HEK293T (cell line): ENCODE measurements at regions not wholly inside any gene's neighbourhood (a gene's known extent, or its start where the extent isn't known, plus 50 kb on each side); places are given as distances from the start of the nearest gene placed in this dataset.

Source experiments
- CTCF ChIA-PET: fragments of 350-600 bp; formaldehyde crosslinking; extraction: SDS; loops from one replicate; lab custom pipeline; 2021; ENCODE audit warnings: antibody characterized with exemption, inconsistent platforms; lab: Yijun Ruan, JAX
- POLR2A ChIA-PET: fragments of 350-600 bp; formaldehyde crosslinking; extraction: SDS; loops from one replicate; lab custom pipeline; 2020; ENCODE audit warnings: antibody characterized with exemption, inconsistent platforms; lab: Yijun Ruan, JAX
- DNase-seq: peaks from one replicate; pipeline ENCODE4 v3.0.0; 2012; ENCODE audit warnings: mixed read lengths; ENCODE audit errors: extremely low spot score
- ARNT ChIP-seq: fragments of 450-650 bp; IDR thresholded peaks from 2 replicates; pipeline ENCODE4 v1.6.1; 2017; ENCODE audit warnings: mild to moderate bottlenecking
- BHLHE40 ChIP-seq: fragments of 450-650 bp; IDR thresholded peaks from 2 replicates; pipeline ENCODE4 v1.6.1; 2016; ENCODE audit warnings: mild to moderate bottlenecking, moderate library complexity, borderline replicate concordance
- CTBP1 ChIP-seq: fragments of 450-650 bp; IDR thresholded peaks from 2 replicates; pipeline ENCODE4 v1.6.1; 2016; ENCODE audit warnings: borderline replicate concordance
- ELF4 ChIP-seq: fragments of 450-650 bp; IDR thresholded peaks from 2 replicates; pipeline ENCODE4 v1.6.1; 2017; ENCODE audit warnings: antibody characterized with exemption
- FOXA1 ChIP-seq: fragments of 450-650 bp; IDR thresholded peaks from 2 replicates; pipeline ENCODE4 v1.6.1; 2016; ENCODE audit warnings: mild to moderate bottlenecking
- FOXK2 ChIP-seq: fragments of 450-650 bp; IDR thresholded peaks from 2 replicates; pipeline ENCODE4 v1.6.1; 2016; ENCODE audit warnings: mild to moderate bottlenecking
- FOXM1 ChIP-seq: fragments of 450-650 bp; IDR thresholded peaks from 2 replicates; pipeline ENCODE4 v1.6.1; 2017; ENCODE audit warnings: mild to moderate bottlenecking, borderline replicate concordance
- HDGF ChIP-seq: fragments of 450-650 bp; IDR thresholded peaks from 2 replicates; pipeline ENCODE4 v1.6.1; 2017; ENCODE audit warnings: antibody characterized with exemption, borderline replicate concordance
- L3MBTL2 ChIP-seq: fragments of 450-650 bp; conservative IDR thresholded peaks from 2 replicates; pipeline ENCODE4 v1.6.1; 2016; ENCODE audit warnings: mild to moderate bottlenecking
- LEF1 ChIP-seq: fragments of 450-650 bp; IDR thresholded peaks from 2 replicates; pipeline ENCODE4 v1.6.1; 2017; ENCODE audit warnings: mild to moderate bottlenecking, borderline replicate concordance
- NFRKB ChIP-seq: fragments of 450-650 bp; IDR thresholded peaks from 2 replicates; pipeline ENCODE4 v1.6.1; 2016; ENCODE audit warnings: mild to moderate bottlenecking, moderate library complexity
- PKNOX1 ChIP-seq: fragments of 450-650 bp; IDR thresholded peaks from 2 replicates; pipeline ENCODE4 v1.6.1; 2016
- SP1 ChIP-seq: fragments of 450-650 bp; IDR thresholded peaks from 2 replicates; pipeline ENCODE4 v1.6.1; 2017
- SUZ12 ChIP-seq: fragments of 450-650 bp; IDR thresholded peaks from 2 replicates; pipeline ENCODE4 v1.6.1; 2016; ENCODE audit warnings: mild to moderate bottlenecking
- TARDBP ChIP-seq: fragments of 450-650 bp; IDR thresholded peaks from 2 replicates; pipeline ENCODE4 v1.6.1; 2016
- ZNF384 ChIP-seq: fragments of 450-650 bp; IDR thresholded peaks from 2 replicates; pipeline ENCODE4 v1.6.1; 2016

DNA sequence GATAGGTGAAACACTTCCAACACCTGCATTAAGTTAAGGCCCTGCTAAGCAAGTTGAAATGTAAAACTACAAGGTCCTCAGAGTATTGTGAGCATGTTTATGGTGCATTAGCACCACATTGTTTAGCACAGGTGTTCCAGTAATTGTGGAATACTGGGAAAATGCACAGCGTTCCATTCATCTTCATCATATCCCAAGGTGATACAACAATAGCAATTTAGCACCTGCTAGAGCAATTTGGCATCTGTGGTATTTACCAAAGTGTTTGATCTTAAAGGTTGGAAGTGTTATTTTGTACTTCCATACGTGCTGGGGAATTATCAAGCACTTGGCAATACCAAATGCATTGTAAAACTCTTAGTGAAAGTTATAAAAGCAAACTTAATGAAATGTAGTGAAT lies 266.8 kb downstream of the CYLC2 start:
- POLR2A ChIA-PET = no interaction called here
- TF ChIP-seq FOXA1 = no peak
- no peak for TF ChIP-seq BHLHE40
- no peak for TF ChIP-seq FOXK2
- TF ChIP-seq TARDBP = no peak
- TF ChIP-seq ZNF384 = no peak
- no peak for TF ChIP-seq SUZ12
- TF ChIP-seq FOXM1 = no peak
- TF ChIP-seq SP1 = no peak
- no peak for TF ChIP-seq PKNOX1
- no peak for TF ChIP-seq HDGF
- TF ChIP-seq ELF4 = no peak
- TF ChIP-seq L3MBTL2 = no peak
- TF ChIP-seq LEF1 = no peak
- no peak for TF ChIP-seq NFRKB
- CTCF ChIA-PET = no interaction called here
- no peak for DNase-seq

DNA sequence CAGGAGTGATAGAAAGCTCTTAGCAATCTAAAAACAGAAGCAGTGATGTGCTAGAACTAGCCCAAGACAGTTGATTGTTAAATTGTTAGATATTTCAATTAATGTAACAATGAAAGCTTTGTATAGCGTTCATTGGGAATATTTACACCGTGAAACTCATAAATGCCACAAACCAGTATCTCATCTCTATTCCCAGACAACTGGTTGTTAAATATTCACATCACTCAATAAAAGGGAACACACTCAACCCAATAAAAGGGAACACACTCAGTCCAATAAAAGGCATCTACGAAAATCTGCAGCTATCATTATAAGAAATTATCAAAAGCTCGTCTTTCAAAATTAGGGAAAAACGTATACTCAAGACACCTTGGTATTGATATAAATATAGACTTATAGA lies 270.9 kb downstream of the CYLC2 start:
- no peak for DNase-seq
- ChIA-PET POLR2A (no interaction called here), CTCF (no interaction called here)
- no peak for TF ChIP-seq FOXA1
- TF ChIP-seq SP1 = no peak
- TF ChIP-seq LEF1 = no peak
- no peak for TF ChIP-seq ARNT
- no peak for TF ChIP-seq ELF4
- no peak for TF ChIP-seq CTBP1
- TF ChIP-seq FOXK2 = no peak
- no peak for TF ChIP-seq HDGF
- TF ChIP-seq PKNOX1 = no peak
- TF ChIP-seq TARDBP = no peak
- TF ChIP-seq FOXM1 = no peak
- TF ChIP-seq NFRKB = no peak
- no peak for TF ChIP-seq ZNF384

- no peak for DNase-seq
- TF ChIP-seq LEF1 (no peak), PKNOX1 (no peak), FOXK2 (no peak), L3MBTL2 (no peak), ELF4 (no peak), ZNF384 (no peak), ARNT (no peak), NFRKB (no peak), CTBP1 (no peak), SP1 (no peak), HDGF (no peak), TARDBP (no peak), FOXA1 (no peak)
- POLR2A ChIA-PET = no interaction called here
- CTCF ChIA-PET = no interaction called here
These were observed 282.1 kb downstream of the CYLC2 start for GRCh38 chr9:103277240-103277639.

- POLR2A ChIA-PET = no interaction called here
- CTCF ChIA-PET = no interaction called here
- TF ChIP-seq FOXK2 (no peak), LEF1 (no peak), TARDBP (no peak), ZNF384 (no peak), PKNOX1 (no peak), SP1 (no peak), HDGF (no peak), L3MBTL2 (no peak), FOXA1 (no peak), FOXM1 (no peak), NFRKB (no peak), ELF4 (no peak), ARNT (no peak), CTBP1 (no peak), BHLHE40 (no peak), SUZ12 (no peak)
- no peak for DNase-seq
These were observed 286.0 kb downstream of the CYLC2 start for GRCh38 chr9:103281126-103281525.

- CTCF ChIA-PET = no interaction called here
- POLR2A ChIA-PET = no interaction called here
- DNase-seq = no peak
- TF ChIP-seq SP1 = no peak
- no peak for TF ChIP-seq ZNF384
- TF ChIP-seq FOXK2 = no peak
- TF ChIP-seq SUZ12 = no peak
- no peak for TF ChIP-seq PKNOX1
These were observed 292.2 kb downstream of the CYLC2 start for GRCh38 chr9:103287361-103287760.
